Nephron (organoid): ENCODE measurements at regions not wholly inside any gene's neighbourhood (a gene's known extent, or its start where the extent isn't known, plus 50 kb on each side); places are given as distances from the start of the nearest gene placed in this dataset.

ENCODE experiments used
- H3K27ac Mint-ChIP-seq, 3 experiments: 2 replicates each; pipeline ENCODE4 v1.8.0; 2020; ENCODE audit warnings: mixed read lengths in 3 of 3, mild to moderate bottlenecking in 2 of 3, moderate library complexity in 1 of 3
- H3K27me3 Mint-ChIP-seq: 2 replicates; pipeline ENCODE4 v1.8.0; 2021; ENCODE audit warnings: low read depth, mild to moderate bottlenecking, moderate library complexity, mixed read lengths
- H3K36me3 Mint-ChIP-seq: 2 replicates; pipeline ENCODE4 v1.8.0; 2020; ENCODE audit warnings: low read depth, mixed read lengths
- H3K4me1 Mint-ChIP-seq: 2 replicates; pipeline ENCODE4 v1.8.0; 2020; ENCODE audit warnings: mixed read lengths
- H3K4me3 Mint-ChIP-seq, 3 experiments: 2 replicates each; pipeline ENCODE4 v1.8.0; 2020; ENCODE audit warnings: mild to moderate bottlenecking in 3 of 3, mixed read lengths in 3 of 3, moderate library complexity in 2 of 3
- H3K9me3 Mint-ChIP-seq: 2 replicates; pipeline ENCODE4 v1.8.0; 2020; ENCODE audit warnings: mixed read lengths
- CTCF ChIP-seq, 3 experiments: fragments of 200-600 bp; sonication (generic); IDR thresholded peaks; one replicate each; pipeline ENCODE4 v1.5.0; 2021; ENCODE audit warnings: antibody characterized with exemption in 3 of 3; ENCODE audit not compliant: unreplicated experiment in 3 of 3

GRCh38 chr3:28900301-28900700 lies 380.6 kb upstream of the RBMS3 start:
- Mint-ChIP-seq H3K27ac (no peak overlapping the region), H3K27me3 (no peaks in the 10 kb centered on the region), H3K9me3 (peaks cover 11% of the 10 kb centered on the region), H3K36me3 (no peaks in the 10 kb centered on the region), H3K4me1 (no peaks in the 10 kb centered on the region), H3K4me3 (no peak overlapping the region)
- TF ChIP-seq CTCF (IDR thresholded peaks at IDR 0.05; ENCODE audit: unreplicated experiment in 3 of 3), result no peak

GRCh38 chr3:28901018-28901417 lies 379.9 kb upstream of the RBMS3 start:
- H3K27ac Mint-ChIP-seq, result no peak overlapping the region
- H3K4me1 Mint-ChIP-seq, result no peaks in the 10 kb centered on the region
- TF ChIP-seq CTCF (IDR thresholded peaks at IDR 0.05; ENCODE audit: unreplicated experiment in 3 of 3), result no peak
- H3K27me3 Mint-ChIP-seq, result no peaks in the 10 kb centered on the region
- H3K36me3 Mint-ChIP-seq, result no peaks in the 10 kb centered on the region
- H3K9me3 Mint-ChIP-seq, result peaks cover 11% of the 10 kb centered on the region
- H3K4me3 Mint-ChIP-seq, result no peak overlapping the region

- Mint-ChIP-seq H3K27ac (no peak overlapping the region), H3K9me3 (peaks cover 8% of the 10 kb centered on the region), H3K4me3 (no peak overlapping the region), H3K36me3 (no peaks in the 10 kb centered on the region), H3K4me1 (no peaks in the 10 kb centered on the region), H3K27me3 (no peaks in the 10 kb centered on the region)
- no peak for TF ChIP-seq CTCF (IDR thresholded peaks at IDR 0.05; ENCODE audit: unreplicated experiment in 3 of 3)
These were observed 377.7 kb upstream of the RBMS3 start for GRCh38 chr3:28903171-28903601.

- no peak overlapping the region for H3K4me3 Mint-ChIP-seq
- no peak for TF ChIP-seq CTCF (IDR thresholded peaks at IDR 0.05; ENCODE audit: unreplicated experiment in 3 of 3)
- H3K4me1 Mint-ChIP-seq, result no peaks in the 10 kb centered on the region
- H3K36me3 Mint-ChIP-seq, result no peaks in the 10 kb centered on the region
- no peaks in the 10 kb centered on the region for H3K27me3 Mint-ChIP-seq
- H3K9me3 Mint-ChIP-seq, result peaks cover 6% of the 10 kb centered on the region
- H3K27ac Mint-ChIP-seq, result no peak overlapping the region
These were observed 375.1 kb upstream of the RBMS3 start for GRCh38 chr3:28905798-28906197.

GRCh38 chr3:28906561-28907310 lies 374.1 kb upstream of the RBMS3 start:
- Mint-ChIP-seq H3K9me3 (peaks cover 6% of the 10 kb centered on the region), H3K36me3 (no peaks in the 10 kb centered on the region), H3K4me3 (no peak overlapping the region), H3K4me1 (no peaks in the 10 kb centered on the region), H3K27ac (no peak overlapping the region), H3K27me3 (no peaks in the 10 kb centered on the region)
- TF ChIP-seq CTCF (IDR thresholded peaks at IDR 0.05; ENCODE audit: unreplicated experiment in 3 of 3), result no peak

GRCh38 chr3:28907616-28908015 lies 373.3 kb upstream of the RBMS3 start:
- Mint-ChIP-seq H3K36me3 (no peaks in the 10 kb centered on the region), H3K4me1 (peaks cover 7% of the 10 kb centered on the region), H3K4me3 (no peak overlapping the region), H3K27ac (no peak overlapping the region), H3K9me3 (peaks cover 3% of the 10 kb centered on the region), H3K27me3 (no peaks in the 10 kb centered on the region)
- TF ChIP-seq CTCF (IDR thresholded peaks at IDR 0.05; ENCODE audit: unreplicated experiment in 3 of 3), result no peak
